Fibroblast of skin of left biceps (primary cell): ENCODE measurements at regions not wholly inside any gene's neighbourhood (a gene's known extent, or its start where the extent isn't known, plus 50 kb on each side); places are given as distances from the start of the nearest gene placed in this dataset.
"Not testable (repeated sequence)": the region's sequence is repeated elsewhere in the genome, so short reads cannot be mapped to it uniquely, and the experiment has no call there.

ENCODE experiments used
- DNase-seq, 2 experiments: peaks; one replicate each; pipeline ENCODE4 v3.0.0-alpha.2; 2013; ENCODE audit warnings: low read depth in 2 of 2

DNA sequence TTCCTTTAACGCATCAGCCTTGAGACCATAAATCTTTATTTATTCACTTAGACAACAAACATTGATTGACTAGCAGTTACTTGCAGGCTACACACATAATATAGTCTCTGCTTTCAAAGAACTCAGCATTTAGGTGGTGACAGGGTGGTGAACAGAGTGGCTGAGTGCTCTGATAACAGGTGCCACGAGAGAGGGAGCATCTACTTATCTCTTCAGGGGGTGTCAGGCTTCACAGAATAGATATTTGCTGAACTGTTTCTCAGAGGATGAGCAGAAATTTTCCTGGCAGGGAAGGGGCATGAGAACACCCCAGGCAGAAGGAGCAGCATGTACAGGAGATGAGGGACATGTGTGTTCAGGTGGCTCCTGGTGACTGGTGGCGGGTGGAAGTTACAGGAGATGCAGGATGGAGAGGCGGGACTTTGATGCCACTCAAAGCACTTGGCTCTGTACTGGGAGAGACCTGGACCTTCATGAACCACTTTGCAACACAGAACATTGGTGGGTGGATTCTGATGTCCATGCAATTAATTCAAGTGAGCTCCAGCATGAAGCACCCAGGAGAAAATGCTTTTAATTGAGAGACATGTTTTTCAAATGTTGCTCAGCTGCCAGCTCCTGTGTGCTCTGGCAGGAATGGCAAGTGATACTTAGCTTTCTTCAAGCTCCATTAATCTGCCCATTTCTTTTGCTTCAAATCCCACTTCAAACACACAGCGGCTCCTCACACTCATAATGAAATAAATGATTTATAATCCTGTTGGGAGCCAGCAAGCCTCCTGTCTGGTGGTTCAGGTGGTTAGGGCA lies 248.9 kb downstream of the MYCN start:
- DNase-seq, result no peak

DNA sequence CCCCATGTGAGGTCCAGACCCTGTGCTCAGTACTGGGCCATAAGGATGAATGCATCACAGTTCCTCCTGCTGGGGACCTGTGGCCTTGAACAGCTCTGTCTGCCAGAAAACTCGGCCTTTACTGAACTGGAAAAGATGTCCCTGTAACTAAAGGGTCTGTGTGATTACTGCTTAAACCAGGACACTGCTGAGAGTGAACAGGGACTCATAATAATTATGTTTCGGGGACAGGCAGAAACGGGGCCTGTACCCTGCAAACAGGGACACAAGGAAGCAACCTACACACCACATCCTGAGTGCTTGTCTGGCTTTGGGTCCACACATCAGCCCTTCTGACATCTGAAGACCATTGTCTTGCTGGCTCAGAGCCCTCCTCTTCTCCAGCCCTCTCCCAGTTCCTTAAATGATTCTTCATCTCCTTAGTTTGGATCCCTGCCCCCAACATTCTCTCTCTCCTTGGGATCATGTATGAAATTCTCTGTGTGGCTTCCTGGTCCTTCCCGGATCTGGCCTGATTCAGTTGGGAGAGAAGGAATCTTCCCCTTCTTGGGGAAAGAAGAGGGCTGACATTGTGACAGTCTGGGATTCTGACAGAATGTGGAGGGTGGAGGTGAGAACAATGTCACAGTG lies 248.0 kb downstream of the MYCN start:
- DNase-seq, result no peak

- DNase-seq, result no peak
Measured at GRCh38 chr2:16187482-16187817, 247.1 kb downstream of the MYCN start.

GRCh38 chr2:16186661-16187481 lies 246.5 kb downstream of the MYCN start:
- DNase-seq, result no peak

GRCh38 chr2:16185801-16186272 lies 245.5 kb downstream of the MYCN start:
- DNase-seq, result no peak

GRCh38 chr2:16184945-16185660 lies 244.8 kb downstream of the MYCN start:
- no peak for DNase-seq

GRCh38 chr2:16184341-16184890 lies 244.1 kb downstream of the MYCN start:
- no peak for DNase-seq

- DNase-seq, result no peak
Measured at GRCh38 chr2:16183345-16183744, 243.0 kb downstream of the MYCN start.

- DNase-seq, result no peak
Measured at GRCh38 chr2:16182841-16183240, 242.5 kb downstream of the MYCN start.

DNA sequence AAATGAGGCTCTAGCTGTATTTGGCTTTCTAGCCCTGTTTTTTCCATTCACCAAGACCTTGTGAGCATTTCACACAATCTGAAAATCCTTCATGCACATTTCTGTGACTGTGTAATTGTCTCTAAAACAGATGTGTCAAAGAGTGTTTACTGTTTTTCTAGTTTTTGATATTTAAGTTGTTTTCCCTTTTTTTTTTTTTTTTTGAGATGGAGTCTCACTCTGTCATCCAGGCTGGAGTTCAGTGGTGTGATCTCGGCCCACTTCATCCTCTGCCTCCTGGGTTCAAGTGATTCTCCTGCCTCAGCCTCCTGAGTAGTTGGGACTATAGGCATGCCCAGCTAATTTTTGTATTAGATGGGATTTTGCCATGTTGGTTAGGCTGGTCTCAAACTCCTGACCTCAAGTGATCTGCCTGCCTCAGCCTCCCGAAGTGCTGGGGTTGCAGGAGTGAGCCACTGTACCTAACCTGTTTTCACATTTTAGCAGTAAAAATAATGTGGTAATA lies 242.0 kb downstream of the MYCN start:
- not testable (repeated sequence) for DNase-seq

DNA sequence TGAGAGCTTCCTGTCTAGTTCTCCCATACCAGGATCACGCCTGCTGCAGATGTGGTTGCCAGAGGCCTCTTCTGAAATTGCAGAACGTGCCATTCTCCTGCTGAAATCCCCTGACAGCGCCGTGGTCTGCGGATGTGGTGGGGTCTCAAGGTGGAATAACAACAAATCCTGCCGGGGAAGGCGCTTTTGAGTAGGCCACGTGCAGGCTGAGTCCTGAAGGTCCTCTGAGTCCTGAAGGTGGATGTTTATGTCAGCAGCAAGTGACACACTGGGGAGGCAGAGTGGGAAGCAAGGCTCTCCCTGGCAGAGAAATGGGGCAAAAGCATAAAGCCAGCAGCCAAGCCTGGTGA lies 241.4 kb downstream of the MYCN start:
- DNase-seq, result no peak

- DNase-seq, result no peak
Measured at GRCh38 chr2:16181062-16181740, 240.9 kb downstream of the MYCN start.

- DNase-seq, result no peak
Measured at GRCh38 chr2:16180631-16181030, 240.3 kb downstream of the MYCN start.

DNA sequence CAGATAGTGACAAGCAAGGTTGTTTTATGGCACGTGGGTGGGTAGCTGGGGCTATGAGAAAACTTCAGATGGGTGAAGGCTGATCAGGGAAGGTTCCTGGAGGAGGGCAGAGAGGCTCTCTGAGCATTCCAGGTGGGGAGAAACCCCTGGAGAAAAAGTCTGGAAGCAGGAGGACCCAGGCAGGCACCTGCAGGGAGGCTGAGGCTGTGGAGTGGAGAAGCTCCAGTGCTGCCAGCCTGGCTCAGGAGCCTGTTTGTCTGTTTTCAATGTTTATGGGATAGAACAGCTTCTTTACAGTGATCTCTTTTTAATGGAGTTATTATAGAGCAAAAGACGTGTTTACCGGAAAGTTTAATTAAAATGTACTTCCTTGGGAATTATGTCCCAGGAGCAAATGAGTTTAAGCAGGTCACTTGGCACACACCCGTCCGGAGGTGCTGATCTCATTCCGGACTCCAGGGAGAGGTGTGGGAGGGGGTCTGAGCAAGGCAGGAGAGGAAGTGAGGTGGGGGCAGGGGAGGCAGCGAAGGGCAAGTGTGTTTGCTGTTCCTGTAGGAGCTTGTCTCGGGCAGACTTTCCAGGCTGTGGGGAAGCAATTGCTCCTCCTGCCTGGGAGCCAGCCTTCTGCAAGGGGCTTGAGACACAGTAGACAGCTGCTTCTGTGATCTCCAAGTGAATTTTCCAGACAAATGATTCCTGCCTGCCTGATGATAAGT lies 239.5 kb downstream of the MYCN start:
- no peak for DNase-seq

- no peak for DNase-seq
Measured at GRCh38 chr2:16178551-16179130, 238.3 kb downstream of the MYCN start.

GRCh38 chr2:16177671-16178180 lies 237.4 kb downstream of the MYCN start:
- no peak for DNase-seq

- DNase-seq, result no peak
Measured at GRCh38 chr2:16176971-16177480, 236.7 kb downstream of the MYCN start.

DNA sequence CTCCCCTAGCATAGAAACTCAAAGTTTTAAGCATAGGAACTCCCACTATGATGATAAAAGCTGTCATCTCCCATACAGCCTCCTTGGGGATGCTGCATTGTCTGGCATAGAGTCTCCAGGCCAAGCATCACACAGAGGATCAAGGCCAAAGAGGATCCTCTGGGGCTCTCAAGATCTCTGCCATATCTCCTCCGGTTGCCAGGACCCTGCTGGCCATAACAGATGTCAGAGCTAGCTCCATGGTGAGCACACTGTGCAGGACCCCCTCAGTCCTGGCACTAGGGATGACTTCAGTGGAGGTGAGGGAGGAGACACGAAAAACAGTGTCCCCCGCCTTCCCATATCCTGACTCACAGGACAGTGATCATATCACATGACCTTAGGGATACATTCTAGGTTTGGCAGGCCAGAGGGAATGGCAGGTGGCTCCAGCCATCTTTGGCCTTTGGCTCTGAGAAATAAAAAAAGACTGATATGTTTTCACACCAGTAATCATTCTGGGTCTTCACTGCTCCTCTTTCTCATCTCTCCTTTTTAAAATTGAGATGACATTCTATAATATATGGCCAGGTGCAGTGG lies 235.0 kb downstream of the MYCN start:
- DNase-seq, result no peak

- no peak for DNase-seq
Measured at GRCh38 chr2:16174693-16175045, 234.3 kb downstream of the MYCN start.
